ENCODE measurements at regions not wholly inside any gene's neighbourhood (a gene's known extent, or its start where the extent isn't known, plus 50 kb on each side); places are given as distances from the start of the nearest gene placed in this dataset.

GRCh38 chr18:32577561-32577960 lies 106.9 kb upstream of the GAREM1 start:
- Histone ChIP-seq H3K9me3 (no peaks in the 10 kb centered on the region), H3K4me1 (no peaks in the 10 kb centered on the region), H3K27me3 (no peaks in the 10 kb centered on the region), H3K36me3 (no peaks in the 10 kb centered on the region), H3K27ac (no peak overlapping the region), H3K4me3 (no peak overlapping the region)
- no peak for TF ChIP-seq CTCF (IDR thresholded peaks at IDR 0.05)
- DNase-seq (ENCODE audit: low spot score): no peak

- no peak for DNase-seq (ENCODE audit: low spot score)
- no peak overlapping the region for H3K27ac ChIP-seq
- no peaks in the 10 kb centered on the region for H3K9me3 ChIP-seq
- H3K27me3 ChIP-seq: no peaks in the 10 kb centered on the region
- peak in 1 of 2 donors; percentile 43 for TF ChIP-seq CTCF (IDR thresholded peaks at IDR 0.05)
- H3K4me1 ChIP-seq: no peaks in the 10 kb centered on the region
- no peaks in the 10 kb centered on the region for H3K36me3 ChIP-seq
- no peak overlapping the region for H3K4me3 ChIP-seq
Observed at GRCh38 chr18:32576296-32576916, 105.7 kb upstream of the GAREM1 start.

GRCh38 chr18:32566960-32567359 lies 96.3 kb upstream of the GAREM1 start:
- Histone ChIP-seq H3K9me3 (no peaks in the 10 kb centered on the region), H3K4me1 (no peaks in the 10 kb centered on the region), H3K27me3 (no peaks in the 10 kb centered on the region), H3K36me3 (no peaks in the 10 kb centered on the region), H3K4me3 (no peak overlapping the region), H3K27ac (no peak overlapping the region)
- no peak for DNase-seq (ENCODE audit: low spot score)
- TF ChIP-seq CTCF (IDR thresholded peaks at IDR 0.05): no peak

- Histone ChIP-seq H3K36me3 (no peaks in the 10 kb centered on the region), H3K4me1 (no peaks in the 10 kb centered on the region), H3K4me3 (no peak overlapping the region), H3K27me3 (no peaks in the 10 kb centered on the region), H3K27ac (no peak overlapping the region), H3K9me3 (no peaks in the 10 kb centered on the region)
- no peak for DNase-seq (ENCODE audit: low spot score)
- TF ChIP-seq CTCF (IDR thresholded peaks at IDR 0.05): no peak
Observed at GRCh38 chr18:32553640-32554365, 83.1 kb upstream of the GAREM1 start.

- H3K4me3 ChIP-seq: no peak overlapping the region
- DNase-seq (ENCODE audit: low spot score): no peak
- H3K36me3 ChIP-seq: no peaks in the 10 kb centered on the region
- no peaks in the 10 kb centered on the region for H3K9me3 ChIP-seq
- no peak for TF ChIP-seq CTCF (IDR thresholded peaks at IDR 0.05)
- no peaks in the 10 kb centered on the region for H3K27me3 ChIP-seq
- no peaks in the 10 kb centered on the region for H3K4me1 ChIP-seq
- no peak overlapping the region for H3K27ac ChIP-seq
Observed at GRCh38 chr18:32553174-32553573, 82.5 kb upstream of the GAREM1 start.

All from right atrium auricular region (tissue), 2 donors.